Tibial nerve (tissue), 4 donors: ENCODE measurements at regions not wholly inside any gene's neighbourhood (a gene's known extent, or its start where the extent isn't known, plus 50 kb on each side); places are given as distances from the start of the nearest gene placed in this dataset.
"Not testable (repeated sequence)": the region's sequence is repeated elsewhere in the genome, so short reads cannot be mapped to it uniquely, and the experiment has no call there.

ENCODE experiments used
- DNase-seq, 2 donors: peaks; one replicate each; pipeline ENCODE4 v3.0.0-alpha.2; 2019; ENCODE audit warnings: low spot score in 2 of 2
- H3K27ac ChIP-seq, 4 donors: fragments of 200-600 bp; sonication (generic) in 3 of 4; one replicate each; pipeline ENCODE4 v1.5.1; 2017 to 2019; ENCODE audit warnings: mild to moderate bottlenecking in 1 of 4
- H3K27me3 ChIP-seq, 2 donors: fragments of 200-600 bp; sonication (generic) in 1 of 2; one replicate each; pipeline versions ENCODE4 v1.5.1 to v1.6.0; 2017 to 2019
- H3K36me3 ChIP-seq, 3 donors: fragments of 200-600 bp; sonication (generic); one replicate each; pipeline ENCODE4 v1.5.1; 2018 to 2019
- H3K4me1 ChIP-seq, 4 donors: fragments of 200-600 bp; sonication (generic) in 3 of 4; one replicate each; pipeline ENCODE4 v1.5.1; 2017 to 2019
- H3K4me3 ChIP-seq, 4 donors: fragments of 200-600 bp; sonication (generic) in 3 of 4; one replicate each; pipeline ENCODE4 v1.5.1; 2017 to 2019; ENCODE audit warnings: mild to moderate bottlenecking in 1 of 4, moderate library complexity in 1 of 4
- H3K9me3 ChIP-seq, 4 donors: fragments of 200-600 bp; sonication (generic) in 3 of 4; one replicate each; pipeline ENCODE4 v1.5.1; 2017 to 2019
- EP300 ChIP-seq, 2 donors: sonication (generic); formaldehyde crosslinking; IDR thresholded peaks; one replicate each; pipeline ENCODE4 v1.6.1; 2017; ENCODE audit warnings: antibody characterized with exemption in 2 of 2, mild to moderate bottlenecking in 1 of 2
- POLR2A ChIP-seq, 2 donors: fragments of 450-650 bp; IDR thresholded peaks; one replicate each; pipeline ENCODE4 v1.6.1; 2017; ENCODE audit warnings: antibody characterized with exemption in 2 of 2, mild to moderate bottlenecking in 2 of 2, moderate library complexity in 2 of 2
- WGBS, 2 donors: methylation state at CpG; one replicate each; pipeline ENCODE4 v1.1.5; 2018; 5-methylcytosine and 5-hydroxymethylcytosine counted together
- TF ChIP-seq, protein P1 (sequence below), 5 experiments: fragments of 200-600 bp in 3 of 5; fragments of 450-650 bp in 2 of 5; sonication (generic) in 3 of 5; IDR thresholded peaks; one replicate each; pipeline ENCODE4 v1.5.1; 2016 to 2019; ENCODE audit warnings: antibody characterized with exemption in 5 of 5, mild to moderate bottlenecking in 3 of 5, moderate library complexity in 2 of 5

DNA sequence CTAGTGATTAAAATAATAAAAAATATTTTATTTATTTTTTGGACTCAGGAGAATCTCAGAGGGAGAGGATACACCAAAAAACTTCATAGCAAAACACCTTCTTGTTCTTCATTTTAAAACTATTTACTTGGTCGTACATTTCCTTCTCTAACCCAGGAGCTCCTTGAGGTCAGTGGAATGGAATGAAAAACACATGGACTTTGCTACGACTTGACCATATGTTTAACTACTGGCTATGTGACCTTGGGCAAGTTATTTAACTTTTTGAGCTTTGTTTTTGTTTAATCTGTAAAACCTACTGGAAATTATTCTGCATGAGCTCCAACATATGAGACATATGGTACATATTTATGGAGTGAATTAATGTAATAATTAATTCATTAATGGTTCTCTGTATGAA is 1005.5 kb upstream of the CITED2 start:
- no peak for DNase-seq
- no peak for TF ChIP-seq POLR2A (IDR thresholded peaks at IDR 0.05)
- TF ChIP-seq, protein P1, sequence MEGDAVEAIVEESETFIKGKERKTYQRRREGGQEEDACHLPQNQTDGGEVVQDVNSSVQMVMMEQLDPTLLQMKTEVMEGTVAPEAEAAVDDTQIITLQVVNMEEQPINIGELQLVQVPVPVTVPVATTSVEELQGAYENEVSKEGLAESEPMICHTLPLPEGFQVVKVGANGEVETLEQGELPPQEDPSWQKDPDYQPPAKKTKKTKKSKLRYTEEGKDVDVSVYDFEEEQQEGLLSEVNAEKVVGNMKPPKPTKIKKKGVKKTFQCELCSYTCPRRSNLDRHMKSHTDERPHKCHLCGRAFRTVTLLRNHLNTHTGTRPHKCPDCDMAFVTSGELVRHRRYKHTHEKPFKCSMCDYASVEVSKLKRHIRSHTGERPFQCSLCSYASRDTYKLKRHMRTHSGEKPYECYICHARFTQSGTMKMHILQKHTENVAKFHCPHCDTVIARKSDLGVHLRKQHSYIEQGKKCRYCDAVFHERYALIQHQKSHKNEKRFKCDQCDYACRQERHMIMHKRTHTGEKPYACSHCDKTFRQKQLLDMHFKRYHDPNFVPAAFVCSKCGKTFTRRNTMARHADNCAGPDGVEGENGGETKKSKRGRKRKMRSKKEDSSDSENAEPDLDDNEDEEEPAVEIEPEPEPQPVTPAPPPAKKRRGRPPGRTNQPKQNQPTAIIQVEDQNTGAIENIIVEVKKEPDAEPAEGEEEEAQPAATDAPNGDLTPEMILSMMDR (IDR thresholded peaks at IDR 0.05), result no peak
- no peak for TF ChIP-seq EP300 (IDR thresholded peaks at IDR 0.05)
- H3K4me3 ChIP-seq, result no peak overlapping the region
- H3K9me3 ChIP-seq, result peaks cover 0 to 3% (median 0%) of the 10 kb centered on the region in 4 donors
- no peaks in the 10 kb centered on the region for H3K4me1 ChIP-seq
- H3K27ac ChIP-seq, result no peak overlapping the region
- no peaks in the 10 kb centered on the region for H3K36me3 ChIP-seq
- H3K27me3 ChIP-seq, result no peaks in the 10 kb centered on the region
- 47 to 53% methylated on average over 2 of the region's 2 CpGs for WGBS, 2 donors

DNA sequence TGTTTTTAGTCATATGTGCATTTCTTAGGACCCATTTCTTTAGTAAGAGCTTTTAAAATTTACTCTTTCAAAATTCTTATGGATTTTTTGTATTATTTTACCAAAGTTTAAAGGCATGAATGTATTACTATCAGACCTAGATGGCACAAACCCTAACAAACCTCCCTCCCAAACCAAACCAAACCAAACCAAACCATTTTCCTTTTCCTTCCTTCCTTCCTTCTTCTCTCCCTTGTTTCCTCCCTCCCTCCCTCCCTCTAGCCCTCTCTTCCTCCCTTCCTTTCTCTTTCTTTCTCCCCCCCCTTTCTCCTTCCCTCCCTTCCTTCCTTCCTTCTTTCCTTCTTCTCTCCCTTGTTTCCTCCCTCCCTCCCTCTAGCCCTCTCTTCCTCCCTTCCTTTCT is 1001.8 kb upstream of the CITED2 start:
- H3K4me1 ChIP-seq, result no peaks in the 10 kb centered on the region
- no peak overlapping the region for H3K27ac ChIP-seq
- no peak for DNase-seq
- H3K36me3 ChIP-seq, result no peaks in the 10 kb centered on the region
- H3K4me3 ChIP-seq, result no peak overlapping the region
- no peaks in the 10 kb centered on the region for H3K27me3 ChIP-seq
- TF ChIP-seq, protein P1 (IDR thresholded peaks at IDR 0.05), result no peak
- TF ChIP-seq EP300 (IDR thresholded peaks at IDR 0.05), result no peak
- TF ChIP-seq POLR2A (IDR thresholded peaks at IDR 0.05), result no peak
- H3K9me3 ChIP-seq, result no peaks in the 10 kb centered on the region

DNA sequence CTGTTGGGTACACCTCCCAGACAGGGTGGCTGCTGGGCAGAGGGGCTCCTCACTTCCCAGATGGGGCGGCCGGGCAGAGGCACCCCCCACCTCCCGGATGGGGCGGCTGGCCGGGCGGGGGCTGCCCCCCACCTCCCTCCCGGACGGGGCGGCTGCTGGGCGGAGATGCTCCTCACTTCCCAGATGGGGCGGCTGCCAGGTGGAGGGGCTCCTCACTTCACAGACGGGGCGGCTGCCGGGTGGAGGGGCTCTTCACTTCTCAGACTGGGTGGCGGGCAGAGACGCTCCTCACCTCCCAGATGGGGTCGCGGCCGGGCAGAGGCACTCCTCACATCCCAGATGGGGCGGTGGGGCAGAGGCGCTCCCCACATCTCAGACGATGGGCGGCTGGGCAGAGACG is 999.3 kb upstream of the CITED2 start:
- H3K4me1 ChIP-seq, DNase-seq, H3K36me3 ChIP-seq, H3K4me3 ChIP-seq, H3K27me3 ChIP-seq, H3K9me3 ChIP-seq, H3K27ac ChIP-seq: not testable (repeated sequence)
- 94 to 100% methylated on average over 19 to 22 of the region's 24 CpGs for WGBS, 2 donors

DNA sequence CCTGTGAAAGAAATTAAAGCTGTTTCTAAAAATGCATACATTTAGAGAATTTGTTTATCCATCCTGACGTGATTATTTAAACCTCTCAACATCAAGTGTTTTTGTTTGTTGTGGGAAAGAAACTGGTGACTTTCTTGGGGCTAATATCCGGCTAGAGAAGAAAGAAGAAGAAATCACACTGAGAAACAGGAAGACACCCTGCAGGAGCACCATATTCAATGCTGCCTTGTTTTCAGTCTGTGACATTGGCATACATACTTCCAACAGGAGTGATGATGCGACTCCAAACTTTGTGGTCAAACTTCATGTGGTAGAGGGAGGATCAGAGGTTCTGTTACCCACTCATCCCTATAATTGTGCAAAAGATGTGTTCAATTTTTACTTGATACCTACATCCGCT is 997.6 kb upstream of the CITED2 start:
- Histone ChIP-seq H3K4me3 (no peak overlapping the region), H3K36me3 (no peaks in the 10 kb centered on the region), H3K27ac (no peak overlapping the region), H3K9me3 (no peaks in the 10 kb centered on the region), H3K4me1 (no peaks in the 10 kb centered on the region), H3K27me3 (no peaks in the 10 kb centered on the region)
- no peak for DNase-seq
- no peak for TF ChIP-seq EP300 (IDR thresholded peaks at IDR 0.05)
- TF ChIP-seq POLR2A (IDR thresholded peaks at IDR 0.05), result no peak
- TF ChIP-seq, protein P1 (IDR thresholded peaks at IDR 0.05), result no peak
- 76 to 85% methylated on average over 4 of the region's 4 CpGs for WGBS, 2 donors

DNA sequence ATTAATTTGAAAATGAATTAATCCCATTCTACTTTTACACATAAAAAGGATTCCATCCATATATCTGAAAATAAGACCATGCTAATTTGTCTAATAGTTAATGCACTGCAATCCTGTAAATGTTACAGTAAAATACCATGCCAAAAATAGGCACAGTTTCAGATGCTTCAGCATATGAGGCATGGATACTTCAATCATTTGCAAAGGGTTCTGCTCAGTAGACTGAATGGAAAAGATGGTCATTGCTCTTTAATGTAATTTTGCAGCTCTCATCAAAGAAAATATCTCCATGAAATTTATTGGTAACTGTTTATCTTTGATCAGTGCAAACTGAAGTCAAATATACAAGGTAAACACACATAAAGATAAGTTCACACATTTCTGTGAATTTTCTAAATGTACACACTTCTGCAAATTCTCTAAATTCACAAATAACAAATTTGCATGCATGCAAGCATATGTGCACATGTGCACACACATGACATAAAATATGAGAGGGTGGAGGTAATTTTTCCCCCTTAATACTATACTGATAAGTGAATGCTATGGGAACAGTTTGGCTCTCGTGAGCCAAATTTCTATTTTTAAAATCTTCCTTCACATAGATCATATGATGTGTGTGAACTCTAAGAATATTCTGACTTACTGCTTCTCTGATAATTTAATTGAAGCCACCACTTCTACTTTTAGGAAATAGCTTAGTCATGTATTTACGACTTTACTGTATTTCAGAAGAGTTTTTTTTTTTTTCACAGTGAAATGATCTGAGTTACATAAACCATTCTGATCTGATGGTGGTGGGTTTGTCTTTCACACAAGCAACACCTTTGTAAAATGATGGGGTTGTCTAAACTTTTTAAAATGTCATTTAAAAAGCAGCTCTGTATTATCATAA is 996.8 kb upstream of the CITED2 start:
- DNase-seq, result no peak
- H3K27ac ChIP-seq, result no peak overlapping the region
- no peaks in the 10 kb centered on the region for H3K36me3 ChIP-seq
- no peaks in the 10 kb centered on the region for H3K9me3 ChIP-seq
- no peaks in the 10 kb centered on the region for H3K4me1 ChIP-seq
- no peak for TF ChIP-seq POLR2A (IDR thresholded peaks at IDR 0.05)
- TF ChIP-seq EP300 (IDR thresholded peaks at IDR 0.05), result no peak
- TF ChIP-seq, protein P1 (IDR thresholded peaks at IDR 0.05), result no peak
- H3K27me3 ChIP-seq, result no peaks in the 10 kb centered on the region
- WGBS, 2 donors, result 55 to 59% methylated on average over 2 of the region's 2 CpGs
- H3K4me3 ChIP-seq, result no peak overlapping the region
